ENCODE measurements at regions not wholly inside any gene's neighbourhood (a gene's known extent, or its start where the extent isn't known, plus 50 kb on each side); places are given as distances from the start of the nearest gene placed in this dataset.

GRCh38 chr4:141416219-141416618, 195.5 kb downstream of the ZNF330 start:
- no peak for TF ChIP-seq CTCF (IDR thresholded peaks at IDR 0.05)
- no peak for TF ChIP-seq POLR2A (IDR thresholded peaks at IDR 0.05)
- peak; percentile 57 for TF ChIP-seq POLR2AphosphoS5 (IDR thresholded peaks at IDR 0.05)
- no peak for TF ChIP-seq EP300 (IDR thresholded peaks at IDR 0.05)

Data from gastroesophageal sphincter (tissue), 3 donors.